Muscle layer of duodenum (tissue), 2 donors: ENCODE measurements at regions not wholly inside any gene's neighbourhood (a gene's known extent, or its start where the extent isn't known, plus 50 kb on each side); places are given as distances from the start of the nearest gene placed in this dataset.
"Not testable (repeated sequence)": the region's sequence is repeated elsewhere in the genome, so short reads cannot be mapped to it uniquely, and the experiment has no call there.

Source experiments
- H3K27ac ChIP-seq: one replicate; pipeline ENCODE4 v1.7.0; 2013; ENCODE audit warnings: mild to moderate bottlenecking, low read length
- H3K27me3 ChIP-seq: one replicate; pipeline ENCODE4 v1.7.0; 2013; ENCODE audit warnings: low read depth, mild to moderate bottlenecking, control low read depth, low read length
- H3K36me3 ChIP-seq, 2 donors: one replicate each; pipeline ENCODE4 v1.7.0; 2013; ENCODE audit warnings: low read length in 2 of 2, control low read depth in 1 of 2, mild to moderate bottlenecking in 1 of 2; ENCODE audit not compliant: insufficient read depth in 2 of 2, control insufficient read depth in 1 of 2
- H3K4me1 ChIP-seq, 2 donors: one replicate each; pipeline ENCODE4 v1.7.0; 2013; ENCODE audit warnings: low read length in 2 of 2, mild to moderate bottlenecking in 2 of 2, control low read depth in 1 of 2, moderate library complexity in 1 of 2; ENCODE audit not compliant: insufficient read depth in 2 of 2, control insufficient read depth in 1 of 2
- H3K4me3 ChIP-seq, 2 donors: one replicate each; pipeline ENCODE4 v1.7.0; 2013; ENCODE audit warnings: low read length in 2 of 2, low read depth in 1 of 2, mild to moderate bottlenecking in 1 of 2
- H3K9me3 ChIP-seq, 2 donors: one replicate each; pipeline ENCODE4 v1.7.0; 2013; ENCODE audit warnings: low read length in 2 of 2, control low read depth in 1 of 2, mild to moderate bottlenecking in 1 of 2; ENCODE audit not compliant: control insufficient read depth in 1 of 2
- donor health status: healthy.

- no peak overlapping the region for H3K4me3 ChIP-seq
- no peaks in the 10 kb centered on the region for H3K27me3 ChIP-seq
- no peaks in the 10 kb centered on the region for H3K36me3 ChIP-seq
- no peaks in the 10 kb centered on the region for H3K4me1 ChIP-seq
- H3K9me3 ChIP-seq, result no peaks in the 10 kb centered on the region
- H3K27ac ChIP-seq, result no peak overlapping the region
These were observed 142.3 kb upstream of the SOX21 start for GRCh38 chr13:94854688-94855087.

- no peaks in the 10 kb centered on the region for H3K4me1 ChIP-seq
- H3K9me3 ChIP-seq, result no peaks in the 10 kb centered on the region
- no peaks in the 10 kb centered on the region for H3K36me3 ChIP-seq
- H3K27ac ChIP-seq, result no peak overlapping the region
- H3K27me3 ChIP-seq, result no peaks in the 10 kb centered on the region
- H3K4me3 ChIP-seq, result no peak overlapping the region
These were observed 139.2 kb upstream of the SOX21 start for GRCh38 chr13:94851576-94851975.

GRCh38 chr13:94849254-94849653, 136.9 kb upstream of the SOX21 start:
- no peaks in the 10 kb centered on the region for H3K36me3 ChIP-seq
- no peaks in the 10 kb centered on the region for H3K27me3 ChIP-seq
- no peak overlapping the region for H3K4me3 ChIP-seq
- no peaks in the 10 kb centered on the region for H3K4me1 ChIP-seq
- no peak overlapping the region for H3K27ac ChIP-seq
- no peaks in the 10 kb centered on the region for H3K9me3 ChIP-seq

- Histone ChIP-seq H3K4me3 (no peak overlapping the region), H3K4me1 (no peaks in the 10 kb centered on the region), H3K36me3 (no peaks in the 10 kb centered on the region), H3K27ac (no peak overlapping the region), H3K27me3 (no peaks in the 10 kb centered on the region), H3K9me3 (no peaks in the 10 kb centered on the region)
These were observed 130.6 kb upstream of the SOX21 start for GRCh38 chr13:94842901-94843300.

- not testable (repeated sequence) for H3K27ac ChIP-seq, H3K4me3 ChIP-seq, H3K27me3 ChIP-seq, H3K9me3 ChIP-seq, H3K36me3 ChIP-seq, H3K4me1 ChIP-seq
These were observed 124.7 kb upstream of the SOX21 start for GRCh38 chr13:94837056-94837455.

GRCh38 chr13:94829837-94830365, 117.6 kb upstream of the SOX21 start:
- Histone ChIP-seq H3K9me3 (no peaks in the 10 kb centered on the region), H3K27ac (no peak overlapping the region), H3K4me1 (peaks cover 0 to 15% of the 10 kb centered on the region in 2 donors), H3K4me3 (no peak overlapping the region), H3K27me3 (no peaks in the 10 kb centered on the region), H3K36me3 (no peaks in the 10 kb centered on the region)

- peaks cover 0 to 15% of the 10 kb centered on the region in 2 donors for H3K4me1 ChIP-seq
- H3K9me3 ChIP-seq, result no peaks in the 10 kb centered on the region
- no peaks in the 10 kb centered on the region for H3K27me3 ChIP-seq
- no peak overlapping the region for H3K4me3 ChIP-seq
- no peaks in the 10 kb centered on the region for H3K36me3 ChIP-seq
- H3K27ac ChIP-seq, result no peak overlapping the region
These were observed 117.0 kb upstream of the SOX21 start for GRCh38 chr13:94829185-94829836.

- H3K4me3 ChIP-seq, result no peak overlapping the region
- no peak overlapping the region for H3K27ac ChIP-seq
- H3K27me3 ChIP-seq, result no peaks in the 10 kb centered on the region
- no peaks in the 10 kb centered on the region for H3K36me3 ChIP-seq
- no peaks in the 10 kb centered on the region for H3K9me3 ChIP-seq
- peaks cover 0 to 15% of the 10 kb centered on the region in 2 donors for H3K4me1 ChIP-seq
These were observed 115.2 kb upstream of the SOX21 start for GRCh38 chr13:94827566-94827965.

GRCh38 chr13:94825507-94825906, 113.2 kb upstream of the SOX21 start:
- H3K36me3 ChIP-seq, result no peaks in the 10 kb centered on the region
- H3K9me3 ChIP-seq, result no peaks in the 10 kb centered on the region
- no peak overlapping the region for H3K4me3 ChIP-seq
- H3K27ac ChIP-seq, result no peak overlapping the region
- no peaks in the 10 kb centered on the region for H3K27me3 ChIP-seq
- H3K4me1 ChIP-seq, result peaks cover 0 to 15% of the 10 kb centered on the region in 2 donors

GRCh38 chr13:94824601-94825000, 112.3 kb upstream of the SOX21 start:
- no peak overlapping the region for H3K27ac ChIP-seq
- no peaks in the 10 kb centered on the region for H3K36me3 ChIP-seq
- H3K9me3 ChIP-seq, result no peaks in the 10 kb centered on the region
- peaks cover 0 to 12% of the 10 kb centered on the region in 2 donors for H3K4me1 ChIP-seq
- H3K4me3 ChIP-seq, result no peak overlapping the region
- no peaks in the 10 kb centered on the region for H3K27me3 ChIP-seq

GRCh38 chr13:94822356-94822755, 110.0 kb upstream of the SOX21 start:
- Histone ChIP-seq H3K4me3 (no peak overlapping the region), H3K36me3 (no peaks in the 10 kb centered on the region), H3K4me1 (peaks cover 0 to 8% of the 10 kb centered on the region in 2 donors), H3K27ac (no peak overlapping the region), H3K27me3 (no peaks in the 10 kb centered on the region), H3K9me3 (no peaks in the 10 kb centered on the region)

GRCh38 chr13:94816256-94816655, 103.9 kb upstream of the SOX21 start:
- no peak overlapping the region for H3K27ac ChIP-seq
- no peaks in the 10 kb centered on the region for H3K4me1 ChIP-seq
- H3K9me3 ChIP-seq, result no peaks in the 10 kb centered on the region
- H3K27me3 ChIP-seq, result no peaks in the 10 kb centered on the region
- H3K36me3 ChIP-seq, result no peaks in the 10 kb centered on the region
- H3K4me3 ChIP-seq, result no peak overlapping the region
